ENCODE measurements at regions not wholly inside any gene's neighbourhood (a gene's known extent, or its start where the extent isn't known, plus 50 kb on each side); places are given as distances from the start of the nearest gene placed in this dataset.

DNA sequence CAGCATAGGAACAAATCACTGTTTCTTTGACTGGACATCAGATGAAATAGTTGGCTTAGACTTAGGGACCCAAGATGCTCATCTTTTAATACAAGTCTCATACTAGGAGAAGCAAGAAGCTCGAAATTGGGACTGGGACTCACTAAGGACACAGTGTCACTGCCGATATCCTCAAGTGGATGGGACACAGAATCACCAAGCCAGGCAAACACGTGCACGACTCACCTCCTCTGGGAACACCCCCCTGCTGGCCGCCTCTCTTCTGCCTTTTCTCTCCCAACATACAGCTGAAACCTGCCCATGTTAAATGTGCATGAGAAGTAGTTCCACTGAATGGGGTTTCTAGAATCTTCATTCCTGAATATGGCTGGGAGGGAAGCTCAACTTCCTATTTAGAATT, 106.6 kb upstream of the FAM204A start:
- 84% methylated on average over 5 of the region's 5 CpGs for WGBS
- Histone ChIP-seq H3K27me3 (peaks cover 7% of the 10 kb centered on the region), H3K27ac (no peak overlapping the region), H3K9me3 (no peaks in the 10 kb centered on the region), H3K36me3 (no peaks in the 10 kb centered on the region), H3K4me3 (no peak overlapping the region), H3K4me1 (no peaks in the 10 kb centered on the region)
- DNase-seq (ENCODE audit: low spot score in 2 of 2) = no peak
- TF ChIP-seq POLR2A (IDR thresholded peaks at IDR 0.05) (no peak), POLR2AphosphoS5 (IDR thresholded peaks at IDR 0.05) (no peak)

DNA sequence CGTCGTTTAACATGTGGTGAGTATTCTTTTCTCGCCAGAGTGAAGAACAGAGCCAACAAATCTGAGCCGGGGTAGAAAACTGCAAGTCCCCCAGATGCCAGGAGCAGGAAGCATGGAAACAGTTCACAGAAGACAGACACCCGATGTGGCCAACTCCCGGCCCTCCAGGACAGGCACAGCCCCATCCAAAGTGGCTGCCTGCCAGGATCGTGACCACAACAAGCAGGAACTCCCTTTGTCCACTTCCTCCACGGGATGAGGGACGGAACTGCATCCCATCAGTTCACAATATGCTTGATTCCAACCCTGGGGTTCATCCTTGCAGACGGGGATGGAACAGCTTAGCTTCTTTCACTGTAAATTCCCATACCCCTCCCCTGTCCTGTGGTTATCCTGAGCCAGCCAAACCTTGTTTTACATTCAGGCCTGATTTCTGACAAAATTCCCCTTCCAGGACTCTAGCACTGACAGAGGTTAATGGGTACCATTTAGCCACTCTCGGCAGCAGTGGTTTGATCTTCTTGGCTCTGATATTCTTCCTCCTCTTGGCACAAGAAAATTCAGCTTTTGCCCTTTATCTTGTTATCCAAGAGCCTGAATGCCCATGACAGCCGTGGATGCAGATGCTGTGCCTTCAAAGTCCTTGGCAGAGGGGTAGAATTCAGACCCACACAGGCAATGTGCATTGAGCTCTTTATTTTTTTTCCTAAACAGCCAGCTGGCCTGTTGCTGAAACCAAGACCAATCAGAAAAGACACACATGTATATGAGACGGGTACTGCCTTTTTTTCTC, 105.5 kb upstream of the FAM204A start:
- peak; percentile 83 to 84 for DNase-seq (ENCODE audit: low spot score in 2 of 2)
- no peaks in the 10 kb centered on the region for H3K36me3 ChIP-seq
- H3K4me3 ChIP-seq = no peak overlapping the region
- TF ChIP-seq POLR2A (IDR thresholded peaks at IDR 0.05) (no peak), POLR2AphosphoS5 (IDR thresholded peaks at IDR 0.05) (no peak), EP300 (IDR thresholded peaks at IDR 0.05) (no peak)
- TF ChIP-seq, protein P1, sequence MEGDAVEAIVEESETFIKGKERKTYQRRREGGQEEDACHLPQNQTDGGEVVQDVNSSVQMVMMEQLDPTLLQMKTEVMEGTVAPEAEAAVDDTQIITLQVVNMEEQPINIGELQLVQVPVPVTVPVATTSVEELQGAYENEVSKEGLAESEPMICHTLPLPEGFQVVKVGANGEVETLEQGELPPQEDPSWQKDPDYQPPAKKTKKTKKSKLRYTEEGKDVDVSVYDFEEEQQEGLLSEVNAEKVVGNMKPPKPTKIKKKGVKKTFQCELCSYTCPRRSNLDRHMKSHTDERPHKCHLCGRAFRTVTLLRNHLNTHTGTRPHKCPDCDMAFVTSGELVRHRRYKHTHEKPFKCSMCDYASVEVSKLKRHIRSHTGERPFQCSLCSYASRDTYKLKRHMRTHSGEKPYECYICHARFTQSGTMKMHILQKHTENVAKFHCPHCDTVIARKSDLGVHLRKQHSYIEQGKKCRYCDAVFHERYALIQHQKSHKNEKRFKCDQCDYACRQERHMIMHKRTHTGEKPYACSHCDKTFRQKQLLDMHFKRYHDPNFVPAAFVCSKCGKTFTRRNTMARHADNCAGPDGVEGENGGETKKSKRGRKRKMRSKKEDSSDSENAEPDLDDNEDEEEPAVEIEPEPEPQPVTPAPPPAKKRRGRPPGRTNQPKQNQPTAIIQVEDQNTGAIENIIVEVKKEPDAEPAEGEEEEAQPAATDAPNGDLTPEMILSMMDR (IDR thresholded peaks at IDR 0.05) = no peak
- H3K4me1 ChIP-seq = no peaks in the 10 kb centered on the region
- H3K27ac ChIP-seq = no peak overlapping the region
- H3K27me3 ChIP-seq = peaks cover 7% of the 10 kb centered on the region
- H3K9me3 ChIP-seq = no peaks in the 10 kb centered on the region
- WGBS = 38% methylated on average over 11 of the region's 13 CpGs

DNA sequence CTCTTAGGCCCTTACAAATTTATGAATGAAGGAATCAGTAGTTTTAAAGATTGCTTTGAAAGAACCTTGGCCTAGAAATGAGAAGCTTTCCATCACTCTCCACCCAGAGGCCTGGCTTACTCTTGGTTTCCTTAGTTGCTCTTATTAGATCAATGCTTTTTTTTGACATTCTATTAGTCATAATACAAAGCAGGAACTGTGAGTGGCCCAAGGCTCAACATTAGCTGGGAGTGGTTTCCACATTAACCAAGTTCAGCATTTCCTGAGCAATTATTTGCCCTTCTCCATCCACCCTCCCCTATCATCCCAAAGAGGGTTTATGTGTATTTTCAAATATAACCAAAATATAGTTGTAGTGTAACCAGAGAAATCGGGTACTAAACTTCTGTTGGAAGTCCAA, 103.4 kb upstream of the FAM204A start:
- no peak for TF ChIP-seq POLR2AphosphoS5 (IDR thresholded peaks at IDR 0.05)
- TF ChIP-seq EP300 (IDR thresholded peaks at IDR 0.05) = no peak
- TF ChIP-seq, protein P1 (IDR thresholded peaks at IDR 0.05) = no peak
- no peak for TF ChIP-seq POLR2A (IDR thresholded peaks at IDR 0.05)
- 97% methylated on average over 1 of the region's 1 CpG for WGBS
- Histone ChIP-seq H3K4me3 (no peak overlapping the region), H3K9me3 (no peaks in the 10 kb centered on the region), H3K27me3 (peaks cover 5% of the 10 kb centered on the region), H3K27ac (no peak overlapping the region), H3K4me1 (no peaks in the 10 kb centered on the region), H3K36me3 (no peaks in the 10 kb centered on the region)
- DNase-seq (ENCODE audit: low spot score in 2 of 2) = no peak

DNA sequence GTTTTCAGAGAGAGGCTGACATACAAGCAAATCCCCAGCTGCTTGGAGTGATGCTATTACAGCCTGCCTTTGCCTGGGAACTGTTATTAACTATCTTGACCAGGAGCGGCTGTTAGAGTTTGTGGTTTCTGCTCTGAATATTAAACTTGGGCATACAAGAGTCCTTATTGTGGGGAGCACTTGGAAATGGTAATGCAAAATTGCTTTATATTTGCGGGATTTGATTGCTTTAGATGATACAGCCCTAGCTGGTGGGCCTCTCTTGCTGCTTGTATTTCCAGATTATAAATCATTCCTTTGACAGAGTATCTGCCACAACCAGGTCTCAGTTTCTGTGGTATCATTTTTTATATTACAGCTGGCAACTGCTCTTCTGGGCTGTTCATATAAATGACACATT, 101.9 kb upstream of the FAM204A start:
- no peak for DNase-seq (ENCODE audit: low spot score in 2 of 2)
- H3K36me3 ChIP-seq = no peaks in the 10 kb centered on the region
- no peak for TF ChIP-seq EP300 (IDR thresholded peaks at IDR 0.05)
- no peak for TF ChIP-seq POLR2A (IDR thresholded peaks at IDR 0.05)
- no peak for TF ChIP-seq POLR2AphosphoS5 (IDR thresholded peaks at IDR 0.05)
- TF ChIP-seq, protein P1 (IDR thresholded peaks at IDR 0.05) = no peak
- peaks cover 5% of the 10 kb centered on the region for H3K27me3 ChIP-seq
- H3K9me3 ChIP-seq = no peaks in the 10 kb centered on the region
- 82% methylated on average over 2 of the region's 2 CpGs for WGBS
- H3K4me3 ChIP-seq = no peak overlapping the region
- H3K4me1 ChIP-seq = no peaks in the 10 kb centered on the region
- no peak overlapping the region for H3K27ac ChIP-seq

DNA sequence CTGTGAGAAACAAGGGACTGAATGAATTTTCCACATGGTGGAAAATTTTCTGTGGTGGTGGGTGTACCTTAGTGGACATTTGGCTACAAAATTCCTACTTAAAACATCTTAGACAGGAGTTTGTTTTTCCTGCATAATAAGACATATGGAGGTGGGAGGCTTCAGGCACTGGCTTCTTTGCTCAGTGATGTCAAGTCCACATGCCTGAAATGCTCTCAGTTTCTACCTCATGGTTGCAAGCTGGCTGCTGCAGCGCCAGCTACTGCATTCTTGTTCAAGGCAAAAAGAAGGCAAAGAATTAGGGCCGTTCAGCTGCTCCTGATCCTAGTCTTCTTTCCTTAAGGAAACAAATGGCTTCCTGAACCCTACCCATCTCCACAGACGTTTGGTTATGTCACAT, 99.9 kb upstream of the FAM204A start:
- TF ChIP-seq EP300 (IDR thresholded peaks at IDR 0.05) (no peak), POLR2AphosphoS5 (IDR thresholded peaks at IDR 0.05) (no peak), POLR2A (IDR thresholded peaks at IDR 0.05) (no peak)
- TF ChIP-seq, protein P1 (IDR thresholded peaks at IDR 0.05) = no peak
- Histone ChIP-seq H3K4me3 (no peak overlapping the region), H3K9me3 (no peaks in the 10 kb centered on the region), H3K27me3 (peaks cover 8% of the 10 kb centered on the region), H3K36me3 (no peaks in the 10 kb centered on the region), H3K27ac (no peak overlapping the region), H3K4me1 (no peaks in the 10 kb centered on the region)
- 73% methylated on average over 3 of the region's 3 CpGs for WGBS
- no peak for DNase-seq (ENCODE audit: low spot score in 2 of 2)

All from suprapubic skin (tissue), 4 donors.